GM12878 (cell line): ENCODE measurements at regions not wholly inside any gene's neighbourhood (a gene's known extent, or its start where the extent isn't known, plus 50 kb on each side); places are given as distances from the start of the nearest gene placed in this dataset.

Experiments used
- ATAC-seq: fragments of 200-7000 bp; cut with Tn5 transposase; 3 replicates; pipeline ENCODE4 v1.9.1; 2020; ENCODE audit warnings: mild to moderate bottlenecking, moderate library complexity
- BruUV-seq: library from RNA; stranded (reverse); fragments of 400-500 nt; replicated peaks from 2 replicates; lab custom pipeline; 2021; lab: Mats Ljungman, UMichigan
- CTCF ChIA-PET: fragments of 300-600 bp; sonication (Branson Sonifier 250); formaldehyde crosslinking; extraction: SDS; loops from one replicate; lab custom pipeline; 2021; ENCODE audit warnings: inconsistent platforms; lab: Yijun Ruan, JAX
- POLR2A ChIA-PET: fragments of 350-600 bp; formaldehyde crosslinking; extraction: SDS; loops from one replicate; lab custom pipeline; 2021; ENCODE audit warnings: inconsistent platforms; lab: Charles Lee
- RAD21 ChIA-PET: fragments of 300-600 bp; sonication (Branson Sonifier 250); formaldehyde crosslinking; loops from one replicate; lab custom pipeline; 2023; ENCODE audit warnings: antibody characterized with exemption; ENCODE audit not compliant: unreplicated experiment; lab: Charles Lee
- SMC1A ChIA-PET: fragments of 300-600 bp; sonication (Branson Sonifier 250); formaldehyde crosslinking; loops from one replicate; lab custom pipeline; 2023; ENCODE audit not compliant: unreplicated experiment, uncharacterized antibody; lab: Charles Lee
- DNase-seq: peaks from one replicate; pipeline ENCODE4 v3.0.0-alpha.2; 2011; ENCODE audit warnings: low read depth, low spot score
- FAIRE-seq: peaks from 3 replicates; lab custom pipeline; 2011; peaks lifted over from hg19 to GRCh38; lab: Jason Lieb, UNC
- H2AFZ ChIP-seq: 2 replicates; pipeline ENCODE4 v1.6.0; 2011; ENCODE audit warnings: low read depth, low read length, control low read depth; ENCODE audit not compliant: control insufficient read depth
- H3K27ac ChIP-seq: 2 replicates; pipeline ENCODE4 v1.5.1; 2011; ENCODE audit warnings: control low read depth; ENCODE audit not compliant: control insufficient read depth, insufficient read depth
- H3K27me3 ChIP-seq, 2 experiments: replicated peaks in 1 of 2; 2 replicates each; pipeline versions ENCODE4 v1.6.0 to v1.6.1; 2011; ENCODE audit warnings: low read length in 1 of 2; ENCODE audit not compliant: control insufficient read depth in 2 of 2, insufficient read depth in 2 of 2
- H3K36me3 ChIP-seq, 2 experiments: 2 replicates each; pipeline ENCODE4 v1.5.1; 2011; ENCODE audit warnings: low read length in 1 of 2; ENCODE audit not compliant: control insufficient read depth in 2 of 2, insufficient read depth in 2 of 2
- H3K4me1 ChIP-seq: 2 replicates; pipeline ENCODE4 v1.6.1; 2011; ENCODE audit warnings: mild to moderate bottlenecking, low read length, moderate library complexity, mixed read lengths; ENCODE audit not compliant: control insufficient read depth, insufficient read depth
- H3K4me2 ChIP-seq: 2 replicates; pipeline ENCODE4 v1.6.0; 2011; ENCODE audit warnings: control low read depth; ENCODE audit not compliant: control insufficient read depth, insufficient read depth
- H3K4me3 ChIP-seq: fragments of 200-600 bp; sonication (generic); 2 replicates; pipeline ENCODE4 v1.5.1; 2016
- H3K79me2 ChIP-seq: 2 replicates; pipeline ENCODE4 v1.6.0; 2011; ENCODE audit warnings: low read length; ENCODE audit not compliant: control insufficient read depth, insufficient read depth
- H3K9ac ChIP-seq: 2 replicates; pipeline ENCODE4 v1.8.0; 2011; ENCODE audit warnings: low read length, control low read depth, mixed read lengths; ENCODE audit not compliant: control insufficient read depth, insufficient read depth
- H3K9me3 ChIP-seq: replicated peaks from 3 replicates; pipeline ENCODE4 v1.5.1; 2011; ENCODE audit warnings: mild to moderate bottlenecking, low read length; ENCODE audit not compliant: control insufficient read depth, insufficient read depth
- H4K20me1 ChIP-seq: 2 replicates; pipeline ENCODE4 v1.6.0; 2011; ENCODE audit not compliant: control insufficient read depth, insufficient read depth
- LARP7 ChIP-seq: fragments of 450-650 bp; IDR thresholded peaks from 2 replicates; pipeline ENCODE4 v1.6.1; 2017; ENCODE audit warnings: mild to moderate bottlenecking
- NFYB ChIP-seq: IDR thresholded peaks from 2 replicates; pipeline ENCODE4 v1.6.1; 2011; ENCODE audit warnings: low read depth, mild to moderate bottlenecking, low read length, improper control_type of control experiment, moderate library complexity; ENCODE audit not compliant: insufficient read depth
- RAD21 ChIP-seq: IDR thresholded peaks from 2 replicates; pipeline ENCODE4 v1.6.1; 2011; ENCODE audit warnings: mild to moderate bottlenecking, low read depth, low read length, moderate library complexity; ENCODE audit not compliant: insufficient read depth
- RFX5 ChIP-seq: IDR thresholded peaks from 2 replicates; pipeline ENCODE4 v1.6.1; 2011; ENCODE audit warnings: low read depth, low read length, improper control_type of control experiment
- SREBF1 ChIP-seq: IDR thresholded peaks from 2 replicates; pipeline ENCODE4 v1.6.1; 2012; ENCODE audit warnings: mild to moderate bottlenecking, low read length
- SRF ChIP-seq, 2 experiments: IDR thresholded peaks; 2 replicates each; pipeline ENCODE4 v1.6.1; 2011; ENCODE audit warnings: low read depth in 2 of 2, low read length in 2 of 2, mild to moderate bottlenecking in 1 of 2, moderate library complexity in 1 of 2
- SUPT20H ChIP-seq: IDR thresholded peaks from 2 replicates; pipeline ENCODE4 v1.6.1; 2011; ENCODE audit warnings: low read depth, mild to moderate bottlenecking, low read length, moderate library complexity, borderline replicate concordance; ENCODE audit not compliant: control insufficient read depth
- TARDBP ChIP-seq: IDR thresholded peaks from 2 replicates; pipeline ENCODE4 v1.6.1; 2016; ENCODE audit warnings: borderline replicate concordance
- WGBS: methylation state at CpG from one replicate; pipeline ENCODE4 v1.1.6; 2016; ENCODE audit warnings: low lambda C conversion rate; ENCODE audit not compliant: insufficient replicate concordance, insufficient coverage; ENCODE audit errors: missing lambda C conversion rate; 5-methylcytosine and 5-hydroxymethylcytosine counted together
- in situ Hi-C: fragments of 300-500 bp; cut with MboI; formaldehyde crosslinking; loops from 9 replicates; pipeline ENCODE4 v1.14.3; 2018; ENCODE audit warnings: mixed read lengths
- intact Hi-C: fragments of 100-400 bp; cut with micrococcal nuclease; formaldehyde crosslinking; loops from one replicate; pipeline ENCODE4 v1.14.2; 2022; ENCODE audit not compliant: unreplicated experiment
- TF ChIP-seq, protein P1 (sequence below): fragments of 150-350 bp; IDR thresholded peaks from 2 replicates; pipeline ENCODE4 v1.6.1; 2014; ENCODE audit warnings: mild to moderate bottlenecking, low read depth, low read length
- TF ChIP-seq, protein P2 (sequence below): IDR thresholded peaks from 2 replicates; pipeline ENCODE4 v1.6.1; 2011; ENCODE audit warnings: borderline replicate concordance, low read depth, mild to moderate bottlenecking, moderate library complexity, low read length; ENCODE audit not compliant: insufficient read depth, poor library complexity, severe bottlenecking

- TF ChIP-seq NFYB (no peak), LARP7 (no peak)
- TF ChIP-seq, all 136 proteins: peak for 0
Measured at GRCh38 chr5:4005335-4005734, 409.7 kb downstream of the IRX1 start (continued).

GRCh38 chr5:4007001-4007400, 411.4 kb downstream of the IRX1 start:
- no TSS peak for BruUV-seq
- ChIA-PET CTCF (no interaction called here), POLR2A (no interaction called here), RAD21 (no interaction called here), SMC1A (interaction anchor here (0.9 kb wide), 1 partner anchor 172 kb away, joined by 3 read pairs; no protein-coding TSS in a partner anchor)
- WGBS = 81% methylated on average over 3 of the region's 3 CpGs
- Histone ChIP-seq H4K20me1 (no peaks in the 10 kb centered on the region), H3K4me3 (no peak overlapping the region), H3K27ac (no peak overlapping the region), H3K79me2 (no peaks in the 10 kb centered on the region), H3K9me3 (no peaks in the 10 kb centered on the region; the same call in 2 of the 3 replicates), H3K36me3 (no peaks in the 10 kb centered on the region), H2AFZ (no peak overlapping the region), H3K4me2 (no peak overlapping the region), H3K4me1 (no peaks in the 10 kb centered on the region), H3K27me3 (no peaks in the 10 kb centered on the region), H3K9ac (no peak overlapping the region)
- no peak for TF ChIP-seq TARDBP
- TF ChIP-seq, protein P1, sequence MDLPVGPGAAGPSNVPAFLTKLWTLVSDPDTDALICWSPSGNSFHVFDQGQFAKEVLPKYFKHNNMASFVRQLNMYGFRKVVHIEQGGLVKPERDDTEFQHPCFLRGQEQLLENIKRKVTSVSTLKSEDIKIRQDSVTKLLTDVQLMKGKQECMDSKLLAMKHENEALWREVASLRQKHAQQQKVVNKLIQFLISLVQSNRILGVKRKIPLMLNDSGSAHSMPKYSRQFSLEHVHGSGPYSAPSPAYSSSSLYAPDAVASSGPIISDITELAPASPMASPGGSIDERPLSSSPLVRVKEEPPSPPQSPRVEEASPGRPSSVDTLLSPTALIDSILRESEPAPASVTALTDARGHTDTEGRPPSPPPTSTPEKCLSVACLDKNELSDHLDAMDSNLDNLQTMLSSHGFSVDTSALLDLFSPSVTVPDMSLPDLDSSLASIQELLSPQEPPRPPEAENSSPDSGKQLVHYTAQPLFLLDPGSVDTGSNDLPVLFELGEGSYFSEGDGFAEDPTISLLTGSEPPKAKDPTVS = no peak
- no peak for TF ChIP-seq SRF (IDR thresholded peaks at IDR 0.05; ENCODE audit: low read depth in 2 of 2, low read length in 2 of 2)
- TF ChIP-seq, protein P2, sequence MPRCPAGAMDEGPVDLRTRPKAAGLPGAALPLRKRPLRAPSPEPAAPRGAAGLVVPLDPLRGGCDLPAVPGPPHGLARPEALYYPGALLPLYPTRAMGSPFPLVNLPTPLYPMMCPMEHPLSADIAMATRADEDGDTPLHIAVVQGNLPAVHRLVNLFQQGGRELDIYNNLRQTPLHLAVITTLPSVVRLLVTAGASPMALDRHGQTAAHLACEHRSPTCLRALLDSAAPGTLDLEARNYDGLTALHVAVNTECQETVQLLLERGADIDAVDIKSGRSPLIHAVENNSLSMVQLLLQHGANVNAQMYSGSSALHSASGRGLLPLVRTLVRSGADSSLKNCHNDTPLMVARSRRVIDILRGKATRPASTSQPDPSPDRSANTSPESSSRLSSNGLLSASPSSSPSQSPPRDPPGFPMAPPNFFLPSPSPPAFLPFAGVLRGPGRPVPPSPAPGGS = no peak
- no peak for TF ChIP-seq SREBF1
- no peak for TF ChIP-seq RFX5
- no peak for TF ChIP-seq SUPT20H
- no peak for TF ChIP-seq RAD21
- ATAC-seq (no peak), DNase-seq (no peak), FAIRE-seq (no peak)
- intact Hi-C loops = no loop called here
- in situ Hi-C loops = no loop called here
